ENCODE measurements at regions not wholly inside any gene's neighbourhood (a gene's known extent, or its start where the extent isn't known, plus 50 kb on each side); places are given as distances from the start of the nearest gene placed in this dataset.

GRCh38 chr5:3542769-3543168, 52.9 kb upstream of the IRX1 start:
- DNase-seq (ENCODE audit: low read depth) = no peak

DNA sequence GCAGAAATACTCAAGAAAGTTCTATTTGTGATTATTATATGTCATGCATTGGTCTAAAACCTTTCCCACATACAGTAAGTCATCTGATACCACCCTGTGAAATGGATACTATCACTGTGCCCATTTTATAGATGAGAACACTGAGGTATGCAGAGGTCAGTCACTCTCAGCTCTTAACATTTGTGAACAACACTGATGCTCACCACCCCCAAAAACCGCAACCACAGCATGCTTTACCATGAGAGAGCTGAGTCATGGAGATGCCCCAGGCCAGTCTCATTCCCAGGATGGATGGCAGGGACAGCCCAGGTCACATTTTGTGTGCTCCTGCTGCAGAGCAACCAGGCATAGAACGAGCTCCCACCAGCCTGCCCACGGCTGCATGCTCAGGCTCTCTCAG, 53.5 kb upstream of the IRX1 start:
- DNase-seq (ENCODE audit: low read depth) = no peak

GRCh38 chr5:3538886-3539285, 56.7 kb upstream of the IRX1 start:
- DNase-seq (ENCODE audit: low read depth) = no peak

- no peak for DNase-seq (ENCODE audit: low read depth)
Observed at GRCh38 chr5:3537942-3538341, 57.7 kb upstream of the IRX1 start.

DNA sequence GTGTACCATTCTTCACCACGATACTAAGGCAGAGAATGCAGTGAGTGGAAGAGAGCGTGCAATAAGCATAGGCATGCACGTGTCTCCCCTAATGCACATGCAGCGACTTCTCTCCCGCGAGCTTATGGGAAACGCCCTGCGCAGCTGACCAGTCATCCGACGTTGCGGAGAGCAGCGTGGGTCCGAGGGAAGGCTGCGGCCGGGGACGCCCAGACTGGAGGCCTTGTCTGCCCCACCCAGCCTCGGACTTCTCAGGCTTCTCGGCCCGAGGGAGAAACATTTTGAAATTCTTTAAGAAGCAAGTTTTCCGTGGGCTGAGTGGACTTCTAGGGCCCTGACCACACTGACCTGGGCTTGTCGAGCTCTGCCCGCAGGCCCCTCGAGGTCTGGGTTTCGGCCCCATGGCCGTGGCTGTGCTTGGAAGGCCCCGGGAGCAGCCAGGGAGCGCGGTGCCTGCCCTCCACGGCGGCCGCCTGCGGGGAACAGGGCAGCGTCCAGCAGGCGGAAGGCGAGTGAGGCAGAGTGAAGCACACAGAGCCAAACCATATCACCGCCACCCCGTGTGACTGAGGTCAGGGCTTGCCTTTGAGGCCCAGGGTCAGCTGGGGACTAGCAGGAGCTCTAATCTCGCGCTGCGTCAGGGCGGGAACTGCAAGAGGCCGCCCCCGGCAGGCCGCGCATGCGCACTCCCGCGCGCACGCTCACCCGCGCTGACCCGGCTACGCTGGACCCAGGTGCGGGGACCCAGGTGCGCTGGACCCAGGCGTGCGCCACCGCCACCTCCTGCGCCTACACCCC, 60.0 kb upstream of the IRX1 start:
- no peak for DNase-seq (ENCODE audit: low read depth)

DNA sequence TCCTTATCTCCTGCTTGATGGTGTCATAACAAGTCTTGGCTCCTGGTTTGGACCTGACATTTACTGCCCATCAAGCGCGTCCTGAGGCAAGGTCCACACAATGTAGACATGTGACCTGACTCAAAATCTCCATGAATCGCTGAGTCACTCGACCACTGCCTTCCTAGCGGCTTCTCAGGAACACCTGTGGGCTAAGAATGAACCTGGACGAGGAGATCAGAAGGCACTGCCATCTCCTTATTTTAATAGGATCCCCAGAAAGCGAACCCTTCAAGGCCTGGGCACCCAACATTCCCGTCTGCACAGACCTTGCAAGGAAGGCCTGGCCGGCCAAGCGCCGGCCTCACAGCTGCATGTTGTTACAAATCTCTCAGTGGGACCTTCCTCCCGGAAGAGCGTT, 60.6 kb upstream of the IRX1 start:
- DNase-seq (ENCODE audit: low read depth) = no peak

- no peak for DNase-seq (ENCODE audit: low read depth)
Observed at GRCh38 chr5:3531320-3531986, 64.2 kb upstream of the IRX1 start.

DNA sequence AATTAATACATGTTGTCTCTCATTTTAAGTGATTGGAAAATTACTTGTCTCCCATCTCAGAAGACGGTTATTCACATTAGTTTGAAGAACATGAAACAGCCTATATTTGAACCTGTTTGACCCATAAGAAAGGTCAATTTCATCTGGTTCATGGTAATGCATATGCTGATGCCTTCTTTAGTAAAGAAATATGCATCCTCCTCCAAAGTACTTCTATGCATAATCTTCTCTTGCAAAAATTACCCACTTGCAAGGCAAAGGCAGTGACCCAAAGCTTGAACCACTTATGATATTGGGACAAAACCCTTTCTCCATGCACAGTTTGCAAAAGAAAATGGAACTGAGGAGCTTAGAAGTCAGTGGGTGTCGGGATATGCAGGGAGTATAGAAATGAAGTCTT, 65.4 kb upstream of the IRX1 start:
- no peak for DNase-seq (ENCODE audit: low read depth)

DNA sequence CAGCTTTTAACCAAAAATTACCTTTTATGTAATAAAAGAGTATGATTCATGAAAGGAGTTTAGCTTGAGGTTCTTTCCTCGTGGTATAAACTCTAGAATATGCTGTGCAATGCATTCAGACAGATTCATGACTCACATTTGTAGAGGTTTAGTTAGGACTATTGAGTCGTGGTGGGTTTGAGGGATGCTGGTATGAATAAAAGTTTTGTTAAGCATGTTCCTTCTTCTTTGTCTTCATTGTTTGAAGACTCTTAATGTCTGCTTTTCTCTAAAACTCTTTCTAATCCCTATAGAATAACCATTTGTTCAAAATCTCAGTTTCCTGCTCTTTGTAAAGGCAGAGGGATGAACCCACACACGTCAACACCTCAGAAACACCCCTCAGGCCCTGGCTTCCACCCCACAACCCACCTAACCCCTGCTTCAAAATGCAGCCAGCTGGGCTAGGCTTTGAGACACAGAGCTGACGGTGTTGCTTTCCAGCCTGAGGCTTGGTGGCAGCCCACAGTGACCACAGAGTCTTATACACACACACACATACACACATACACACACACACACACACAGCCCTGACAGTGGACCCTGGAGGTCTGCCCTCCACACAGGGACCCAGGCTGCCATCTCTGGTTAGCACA, 69.0 kb upstream of the IRX1 start:
- DNase-seq (ENCODE audit: low read depth) = no peak

GRCh38 chr5:3522491-3522890, 73.1 kb upstream of the IRX1 start:
- DNase-seq (ENCODE audit: low read depth) = no peak

GRCh38 chr5:3518576-3518975, 77.1 kb upstream of the IRX1 start:
- no peak for DNase-seq (ENCODE audit: low read depth)

GRCh38 chr5:3518051-3518450, 77.6 kb upstream of the IRX1 start:
- DNase-seq (ENCODE audit: low read depth) = no peak

DNA sequence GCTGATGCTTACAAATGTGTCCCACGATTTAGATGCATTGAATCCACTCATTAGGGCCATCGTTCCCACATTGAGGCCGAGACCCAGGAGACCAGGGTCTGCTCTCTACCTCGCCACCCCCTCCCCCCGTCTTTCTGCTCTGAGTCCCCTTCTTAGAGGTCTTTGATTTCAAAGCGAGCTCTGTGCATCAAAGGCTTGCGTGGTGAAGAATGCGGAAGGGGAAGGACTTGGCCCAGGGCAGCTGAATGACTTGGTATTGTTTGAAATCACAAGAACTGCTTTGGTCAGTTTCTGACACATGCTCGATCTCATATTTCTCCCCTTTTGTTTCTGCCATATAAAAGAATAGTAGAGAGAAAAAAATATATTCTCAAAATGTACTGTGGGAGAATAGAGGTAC, 78.3 kb upstream of the IRX1 start:
- no peak for DNase-seq (ENCODE audit: low read depth)

- no peak for DNase-seq (ENCODE audit: low read depth)
Observed at GRCh38 chr5:3512361-3513095, 83.1 kb upstream of the IRX1 start.

GRCh38 chr5:3511934-3512333, 83.7 kb upstream of the IRX1 start:
- DNase-seq (ENCODE audit: low read depth) = no peak

DNA sequence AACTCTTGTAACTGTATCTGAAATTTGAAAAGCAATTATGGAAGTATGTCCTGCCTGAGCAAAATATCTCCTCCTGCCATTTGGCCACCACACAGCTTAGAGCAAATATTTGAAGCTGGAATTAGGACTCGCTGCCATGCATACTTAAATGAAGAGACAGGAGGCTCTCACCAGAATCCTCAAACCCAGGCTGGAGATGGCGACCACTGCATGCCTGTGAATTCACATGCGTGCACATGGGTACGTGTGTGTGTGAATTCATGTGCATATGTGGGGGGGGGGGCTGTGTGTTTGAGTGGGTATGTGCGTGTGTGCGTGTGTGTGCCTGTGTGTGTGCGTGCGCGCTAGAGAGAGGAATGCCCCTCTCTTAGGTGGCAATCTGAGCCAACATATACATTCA, 84.1 kb upstream of the IRX1 start:
- no peak for DNase-seq (ENCODE audit: low read depth)

DNA sequence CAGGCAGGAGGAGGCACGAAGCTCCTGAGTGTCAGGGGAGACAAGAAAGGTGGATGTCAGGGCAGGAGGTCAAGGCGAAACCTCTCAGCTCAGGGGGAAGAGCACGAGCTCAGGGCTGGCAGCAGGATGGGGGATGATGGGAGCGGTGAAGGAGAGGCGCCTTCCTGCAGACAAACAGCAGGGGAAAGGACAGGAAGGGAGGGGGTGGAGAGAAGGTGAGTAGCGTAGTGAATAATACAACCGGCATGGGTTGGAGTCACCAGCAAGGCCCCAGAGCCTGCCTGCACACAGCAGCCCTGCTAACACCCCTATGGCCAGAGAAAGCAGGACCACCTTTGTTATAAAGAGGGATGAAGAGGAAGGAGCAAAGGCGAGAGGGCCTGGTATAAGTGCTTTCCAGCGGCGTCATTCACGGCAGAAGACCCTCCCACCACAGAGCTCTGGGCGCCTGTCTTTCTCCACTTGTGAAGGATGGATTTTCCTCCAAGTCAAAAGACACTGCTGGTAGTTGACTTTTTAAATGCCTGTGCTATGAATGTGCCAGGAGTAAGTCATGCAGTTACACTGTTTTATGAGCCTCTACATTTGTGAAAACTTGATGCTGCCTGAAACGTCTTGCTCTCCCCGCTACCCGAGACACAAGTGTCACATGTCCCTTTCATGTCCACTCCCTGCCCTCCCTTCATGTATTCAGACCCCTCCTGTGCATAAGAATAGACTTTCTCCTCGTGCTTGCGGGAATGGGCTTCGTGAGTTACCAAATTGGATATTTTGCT, 84.8 kb upstream of the IRX1 start:
- no peak for DNase-seq (ENCODE audit: low read depth)

GRCh38 chr5:3509290-3509689, 86.3 kb upstream of the IRX1 start:
- no peak for DNase-seq (ENCODE audit: low read depth)

- DNase-seq (ENCODE audit: low read depth) = no peak
Observed at GRCh38 chr5:3508395-3508794, 87.2 kb upstream of the IRX1 start.

DNA sequence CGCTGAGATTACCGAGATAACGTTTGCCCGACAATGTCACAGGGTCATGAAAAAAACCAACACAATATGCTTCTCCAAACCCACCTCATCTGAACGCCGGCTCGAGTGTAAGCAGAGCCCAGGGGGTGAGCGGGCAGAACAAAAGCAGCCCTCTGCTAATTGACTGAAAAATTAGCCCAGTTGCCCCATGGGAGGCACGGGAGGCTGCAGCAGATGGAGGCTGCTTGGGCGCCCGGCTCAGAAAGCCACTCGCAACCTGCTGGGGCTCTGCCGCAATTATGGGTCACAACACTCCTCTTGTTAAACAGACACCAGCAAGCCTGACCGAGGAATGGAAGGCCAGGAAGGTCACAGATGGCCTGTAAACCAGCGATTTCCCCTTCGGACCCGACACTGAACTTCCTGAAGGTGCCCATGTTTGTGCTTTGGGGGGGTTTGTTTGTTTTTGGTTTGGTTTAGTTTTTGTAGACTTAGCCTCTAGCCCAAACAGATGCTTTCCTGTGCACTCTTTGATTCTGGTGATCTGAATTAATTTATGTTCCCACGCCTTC, 104.6 kb upstream of the IRX1 start:
- no peak for DNase-seq (ENCODE audit: low read depth)

DNA sequence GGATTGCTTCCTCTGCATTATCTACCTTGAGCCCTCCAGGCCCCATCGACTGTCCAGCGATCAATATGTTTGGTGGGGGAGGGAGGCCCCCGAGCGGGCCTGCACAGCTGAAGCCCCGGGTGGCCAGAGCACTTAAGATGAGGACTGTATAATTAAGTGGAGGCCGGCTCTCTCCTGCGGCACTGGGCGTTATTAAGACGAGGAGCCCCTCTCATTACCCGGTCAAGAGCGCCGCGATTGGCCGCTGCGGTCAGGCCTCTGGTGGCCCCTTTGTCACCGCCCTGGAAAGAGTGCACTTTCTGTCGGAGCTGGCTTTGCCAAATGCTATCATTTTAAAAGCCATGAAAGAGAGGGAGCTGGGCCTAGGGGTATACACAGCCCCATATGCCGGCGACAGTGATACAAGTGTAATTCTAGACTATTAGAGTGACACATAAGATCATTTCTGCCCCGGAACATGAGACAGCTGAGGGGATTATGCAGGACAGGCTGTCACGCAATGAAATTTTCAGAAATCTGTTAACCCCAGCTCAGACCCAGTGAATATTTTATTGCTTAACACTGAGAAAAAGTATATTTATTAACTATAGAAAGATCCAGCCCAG, 106.3 kb upstream of the IRX1 start:
- DNase-seq (ENCODE audit: low read depth) = no peak
